ENCODE measurements at regions not wholly inside any gene's neighbourhood (a gene's known extent, or its start where the extent isn't known, plus 50 kb on each side); places are given as distances from the start of the nearest gene placed in this dataset.

DNA sequence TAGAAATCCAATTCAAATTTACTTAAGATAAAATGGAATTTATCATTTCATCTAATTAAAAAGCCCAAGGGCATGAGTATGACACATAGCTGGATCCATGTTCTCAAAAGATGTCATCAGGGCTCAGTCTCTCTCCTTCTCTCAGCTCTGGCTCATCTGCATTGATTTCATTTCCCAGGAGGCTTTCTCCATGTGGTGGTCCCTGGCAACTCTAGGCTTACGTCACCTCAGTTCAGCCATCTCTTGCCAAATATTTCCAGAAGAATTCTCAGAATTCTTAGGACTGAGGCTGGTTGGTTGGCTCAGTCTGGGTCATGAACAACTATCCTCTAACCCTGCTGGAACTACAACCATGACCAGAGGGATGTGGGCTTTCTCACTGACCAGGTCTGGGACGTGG lies 65.3 kb downstream of the FOS start:
- DNase-seq (ENCODE audit: low read depth in 6 of 9, low spot score in 9 of 9): no peak
- 98% methylated on average over 2 of the region's 2 CpGs for WGBS
- no peaks in the 10 kb centered on the region for H3K27me3 ChIP-seq (ENCODE audit: control insufficient read depth in 2 of 2, insufficient read depth in 1 of 2, low read length in 1 of 2)
- H3K36me3 ChIP-seq (ENCODE audit: control insufficient read depth in 2 of 2, insufficient read depth in 2 of 2, low read length in 1 of 2): no peaks in the 10 kb centered on the region
- no peak overlapping the region for H3K4me3 ChIP-seq (ENCODE audit: low read length in 2 of 2)
- H3K27ac ChIP-seq (ENCODE audit: low read depth in 1 of 2, low read length in 1 of 2): peak overlapping the region in 1 of 2 donors; percentile 31
- H3K4me1 ChIP-seq (ENCODE audit: control insufficient read depth in 2 of 2, insufficient read depth in 2 of 2, low read length in 2 of 2): peaks cover 3 to 12% of the 10 kb centered on the region in 2 donors
- H3K9me3 ChIP-seq (ENCODE audit: control insufficient read depth in 2 of 2, insufficient read depth in 1 of 2, low read length in 1 of 2): peaks cover 1 to 3% of the 10 kb centered on the region in 2 donors

- peaks cover 1 to 3% of the 10 kb centered on the region in 2 donors for H3K9me3 ChIP-seq (ENCODE audit: control insufficient read depth in 2 of 2, insufficient read depth in 1 of 2, low read length in 1 of 2)
- H3K4me3 ChIP-seq (ENCODE audit: low read length in 2 of 2): no peak overlapping the region
- WGBS: 91% methylated on average over 2 of the region's 2 CpGs
- DNase-seq (ENCODE audit: low read depth in 6 of 9, low spot score in 9 of 9): no peak
- H3K4me1 ChIP-seq (ENCODE audit: control insufficient read depth in 2 of 2, insufficient read depth in 2 of 2, low read length in 2 of 2): peaks cover 3 to 12% of the 10 kb centered on the region in 2 donors
- H3K27me3 ChIP-seq (ENCODE audit: control insufficient read depth in 2 of 2, insufficient read depth in 1 of 2, low read length in 1 of 2): no peaks in the 10 kb centered on the region
- no peaks in the 10 kb centered on the region for H3K36me3 ChIP-seq (ENCODE audit: control insufficient read depth in 2 of 2, insufficient read depth in 2 of 2, low read length in 1 of 2)
- H3K27ac ChIP-seq (ENCODE audit: low read depth in 1 of 2, low read length in 1 of 2): no peak overlapping the region
Measured at GRCh38 chr14:75344411-75344810, 65.8 kb downstream of the FOS start.

GRCh38 chr14:75350505-75351060 lies 72.0 kb downstream of the FOS start:
- Histone ChIP-seq H3K27me3 (ENCODE audit: control insufficient read depth in 2 of 2, insufficient read depth in 1 of 2, low read length in 1 of 2) (no peaks in the 10 kb centered on the region), H3K36me3 (ENCODE audit: control insufficient read depth in 2 of 2, insufficient read depth in 2 of 2, low read length in 1 of 2) (no peaks in the 10 kb centered on the region), H3K27ac (ENCODE audit: low read depth in 1 of 2, low read length in 1 of 2) (no peak overlapping the region), H3K4me1 (ENCODE audit: control insufficient read depth in 2 of 2, insufficient read depth in 2 of 2, low read length in 2 of 2) (no peaks in the 10 kb centered on the region), H3K4me3 (ENCODE audit: low read length in 2 of 2) (no peak overlapping the region), H3K9me3 (ENCODE audit: control insufficient read depth in 2 of 2, insufficient read depth in 1 of 2, low read length in 1 of 2) (peaks cover 1 to 3% of the 10 kb centered on the region in 2 donors)
- WGBS: 98% methylated on average over 1 of the region's 1 CpG
- no peak for DNase-seq (ENCODE audit: low read depth in 6 of 9, low spot score in 9 of 9)

- no peak overlapping the region for H3K27ac ChIP-seq (ENCODE audit: low read depth in 1 of 2, low read length in 1 of 2)
- H3K36me3 ChIP-seq (ENCODE audit: control insufficient read depth in 2 of 2, insufficient read depth in 2 of 2, low read length in 1 of 2): no peaks in the 10 kb centered on the region
- no peak for DNase-seq (ENCODE audit: low read depth in 6 of 9, low spot score in 9 of 9)
- no peaks in the 10 kb centered on the region for H3K27me3 ChIP-seq (ENCODE audit: control insufficient read depth in 2 of 2, insufficient read depth in 1 of 2, low read length in 1 of 2)
- 96% methylated on average over 3 of the region's 3 CpGs for WGBS
- H3K9me3 ChIP-seq (ENCODE audit: control insufficient read depth in 2 of 2, insufficient read depth in 1 of 2, low read length in 1 of 2): no peaks in the 10 kb centered on the region
- no peaks in the 10 kb centered on the region for H3K4me1 ChIP-seq (ENCODE audit: control insufficient read depth in 2 of 2, insufficient read depth in 2 of 2, low read length in 2 of 2)
- no peak overlapping the region for H3K4me3 ChIP-seq (ENCODE audit: low read length in 2 of 2)
Measured at GRCh38 chr14:75359098-75359497, 68.7 kb upstream of the JDP2 start.

GRCh38 chr14:75361041-75361440 lies 66.8 kb upstream of the JDP2 start:
- H3K27ac ChIP-seq (ENCODE audit: low read depth in 1 of 2, low read length in 1 of 2): no peak overlapping the region
- WGBS: 80% methylated on average over 6 of the region's 6 CpGs

DNA sequence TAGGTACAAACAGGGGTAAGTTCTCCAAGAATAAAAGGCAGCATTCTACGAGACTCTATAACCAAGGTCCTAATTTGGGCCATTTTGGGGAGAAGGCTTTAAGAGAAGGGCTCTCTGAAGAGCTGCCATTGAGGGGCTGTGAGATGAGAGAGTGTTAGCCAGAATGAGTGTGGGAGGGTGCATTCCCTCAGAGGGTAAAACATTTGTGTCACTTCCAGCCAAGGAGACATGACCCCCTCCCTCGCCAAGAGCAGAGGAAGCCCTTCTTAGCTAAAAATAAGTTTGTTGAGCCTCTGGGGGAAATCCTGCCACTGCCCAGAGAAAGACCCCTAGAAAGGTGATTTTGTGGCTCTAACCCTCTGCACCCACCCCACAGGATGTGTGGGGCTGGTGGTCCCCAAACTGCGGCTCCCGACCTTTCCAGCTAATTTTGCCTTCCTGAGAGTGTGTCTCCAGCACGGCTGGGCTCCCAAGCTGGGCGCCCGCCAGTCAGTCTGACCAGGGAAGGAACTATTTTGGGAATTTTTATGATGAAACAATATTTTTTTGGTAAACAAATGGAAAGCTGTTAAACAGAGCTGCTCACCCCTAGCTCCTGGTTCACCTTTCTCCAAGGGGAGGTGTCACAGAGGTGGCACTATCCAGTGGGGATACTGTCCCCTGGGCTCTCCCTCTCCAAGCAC lies 65.9 kb upstream of the JDP2 start:
- Histone ChIP-seq H3K9me3 (ENCODE audit: control insufficient read depth in 2 of 2, insufficient read depth in 1 of 2, low read length in 1 of 2) (no peaks in the 10 kb centered on the region), H3K4me1 (ENCODE audit: control insufficient read depth in 2 of 2, insufficient read depth in 2 of 2, low read length in 2 of 2) (no peaks in the 10 kb centered on the region), H3K36me3 (ENCODE audit: control insufficient read depth in 2 of 2, insufficient read depth in 2 of 2, low read length in 1 of 2) (no peaks in the 10 kb centered on the region), H3K4me3 (ENCODE audit: low read length in 2 of 2) (no peak overlapping the region), H3K27ac (ENCODE audit: low read depth in 1 of 2, low read length in 1 of 2) (no peak overlapping the region), H3K27me3 (ENCODE audit: control insufficient read depth in 2 of 2, insufficient read depth in 1 of 2, low read length in 1 of 2) (no peaks in the 10 kb centered on the region)
- WGBS: 69% methylated on average over 7 of the region's 7 CpGs
- no peak for DNase-seq (ENCODE audit: low read depth in 6 of 9, low spot score in 9 of 9)

More at GRCh38 chr14:75361041-75361440, 66.8 kb upstream of the JDP2 start:
- DNase-seq (ENCODE audit: low read depth in 6 of 9, low spot score in 9 of 9): no peak
- no peaks in the 10 kb centered on the region for H3K4me1 ChIP-seq (ENCODE audit: control insufficient read depth in 2 of 2, insufficient read depth in 2 of 2, low read length in 2 of 2)
- no peak overlapping the region for H3K4me3 ChIP-seq (ENCODE audit: low read length in 2 of 2)
- no peaks in the 10 kb centered on the region for H3K9me3 ChIP-seq (ENCODE audit: control insufficient read depth in 2 of 2, insufficient read depth in 1 of 2, low read length in 1 of 2)
- H3K36me3 ChIP-seq (ENCODE audit: control insufficient read depth in 2 of 2, insufficient read depth in 2 of 2, low read length in 1 of 2): no peaks in the 10 kb centered on the region
- no peaks in the 10 kb centered on the region for H3K27me3 ChIP-seq (ENCODE audit: control insufficient read depth in 2 of 2, insufficient read depth in 1 of 2, low read length in 1 of 2)

DNA sequence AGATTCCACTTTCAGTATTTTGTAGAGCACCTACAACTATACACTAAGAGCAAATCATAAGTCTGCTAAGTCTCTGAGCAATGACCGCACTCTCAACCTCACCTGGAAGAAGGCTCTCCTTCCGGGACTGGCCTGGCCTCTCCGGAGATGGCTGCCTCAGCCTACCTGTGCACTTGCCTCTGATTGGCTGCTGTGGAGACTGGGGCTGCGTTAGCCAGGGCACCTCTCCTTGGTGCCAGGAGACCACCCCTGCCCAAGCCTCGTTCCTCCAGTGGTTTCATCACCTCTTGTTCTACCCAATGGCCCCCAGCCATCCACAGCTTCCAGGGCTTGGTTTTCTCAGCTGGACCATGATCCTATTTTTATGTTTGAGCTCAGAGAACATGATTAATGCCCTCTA lies 64.7 kb upstream of the JDP2 start:
- DNase-seq (ENCODE audit: low read depth in 6 of 9, low spot score in 9 of 9): no peak
- no peaks in the 10 kb centered on the region for H3K36me3 ChIP-seq (ENCODE audit: control insufficient read depth in 2 of 2, insufficient read depth in 2 of 2, low read length in 1 of 2)
- H3K4me3 ChIP-seq (ENCODE audit: low read length in 2 of 2): no peak overlapping the region
- no peak overlapping the region for H3K27ac ChIP-seq (ENCODE audit: low read depth in 1 of 2, low read length in 1 of 2)
- H3K9me3 ChIP-seq (ENCODE audit: control insufficient read depth in 2 of 2, insufficient read depth in 1 of 2, low read length in 1 of 2): no peaks in the 10 kb centered on the region
- H3K4me1 ChIP-seq (ENCODE audit: control insufficient read depth in 2 of 2, insufficient read depth in 2 of 2, low read length in 2 of 2): no peaks in the 10 kb centered on the region
- whole genome bisulfite sequencing: 97% methylated on average over 5 of the region's 5 CpGs
- no peaks in the 10 kb centered on the region for H3K27me3 ChIP-seq (ENCODE audit: control insufficient read depth in 2 of 2, insufficient read depth in 1 of 2, low read length in 1 of 2)

DNA sequence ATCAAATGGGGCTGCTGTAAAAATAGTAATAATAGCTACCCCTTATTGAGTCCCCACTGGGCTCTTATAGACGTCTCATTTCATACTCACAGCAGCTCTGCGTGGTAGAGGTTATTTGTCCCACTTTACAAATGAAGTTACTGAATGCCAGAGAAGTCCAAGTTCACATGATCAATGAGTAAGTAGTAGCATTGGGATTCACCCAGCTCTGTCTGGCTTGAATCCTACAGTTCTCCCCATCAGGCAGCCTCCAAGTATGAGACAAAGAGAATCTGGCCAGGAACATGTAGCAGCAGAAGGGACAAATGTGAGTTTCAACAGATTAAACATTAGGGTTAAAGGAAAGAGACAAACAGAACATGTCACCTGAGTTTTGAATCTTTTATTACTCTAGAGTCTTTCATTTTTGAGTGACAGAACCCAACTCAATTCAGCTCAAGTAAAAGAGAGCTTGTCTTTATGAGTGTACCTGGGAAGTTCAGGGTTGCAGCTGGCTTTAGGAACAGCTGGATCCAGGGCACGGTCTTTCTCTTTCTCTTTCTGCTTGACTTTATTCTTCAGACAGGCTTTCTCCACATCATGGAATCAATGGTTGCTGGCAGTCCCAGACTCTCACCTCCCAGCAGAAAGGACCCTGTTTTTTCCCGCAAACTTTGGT lies 64.1 kb upstream of the JDP2 start:
- Histone ChIP-seq H3K27ac (ENCODE audit: low read depth in 1 of 2, low read length in 1 of 2) (no peak overlapping the region), H3K4me1 (ENCODE audit: control insufficient read depth in 2 of 2, insufficient read depth in 2 of 2, low read length in 2 of 2) (no peaks in the 10 kb centered on the region), H3K4me3 (ENCODE audit: low read length in 2 of 2) (no peak overlapping the region), H3K9me3 (ENCODE audit: control insufficient read depth in 2 of 2, insufficient read depth in 1 of 2, low read length in 1 of 2) (no peaks in the 10 kb centered on the region), H3K36me3 (ENCODE audit: control insufficient read depth in 2 of 2, insufficient read depth in 2 of 2, low read length in 1 of 2) (no peaks in the 10 kb centered on the region), H3K27me3 (ENCODE audit: control insufficient read depth in 2 of 2, insufficient read depth in 1 of 2, low read length in 1 of 2) (no peaks in the 10 kb centered on the region)
- DNase-seq (ENCODE audit: low read depth in 6 of 9, low spot score in 9 of 9): no peak
- WGBS: 88% methylated on average over 4 of the region's 4 CpGs

DNA sequence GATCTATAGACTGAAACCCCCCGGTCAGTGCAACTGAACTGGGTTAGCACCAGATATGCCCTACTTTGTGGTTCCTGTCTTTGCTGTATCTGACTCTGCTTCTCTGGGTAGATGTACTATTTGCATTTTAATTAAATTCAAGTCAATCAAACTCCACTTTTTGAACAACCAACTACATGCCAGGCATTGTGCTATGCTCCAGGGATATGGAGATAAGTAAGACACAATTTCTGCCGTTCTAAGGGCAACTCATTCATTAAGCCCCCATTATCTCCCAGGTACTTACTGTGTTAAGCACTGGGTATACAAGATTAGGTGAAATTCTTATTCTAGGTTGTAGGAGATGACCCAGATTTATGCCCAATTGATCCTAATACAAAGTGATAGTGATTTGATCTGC lies 62.7 kb upstream of the JDP2 start:
- no peaks in the 10 kb centered on the region for H3K27me3 ChIP-seq (ENCODE audit: control insufficient read depth in 2 of 2, insufficient read depth in 1 of 2, low read length in 1 of 2)
- H3K4me3 ChIP-seq (ENCODE audit: low read length in 2 of 2): no peak overlapping the region
- H3K4me1 ChIP-seq (ENCODE audit: control insufficient read depth in 2 of 2, insufficient read depth in 2 of 2, low read length in 2 of 2): no peaks in the 10 kb centered on the region
- no peak for DNase-seq (ENCODE audit: low read depth in 6 of 9, low spot score in 9 of 9)
- H3K9me3 ChIP-seq (ENCODE audit: control insufficient read depth in 2 of 2, insufficient read depth in 1 of 2, low read length in 1 of 2): no peaks in the 10 kb centered on the region
- WGBS: 91% methylated on average over 2 of the region's 2 CpGs
- no peak overlapping the region for H3K27ac ChIP-seq (ENCODE audit: low read depth in 1 of 2, low read length in 1 of 2)
- no peaks in the 10 kb centered on the region for H3K36me3 ChIP-seq (ENCODE audit: control insufficient read depth in 2 of 2, insufficient read depth in 2 of 2, low read length in 1 of 2)

All from thymus (tissue), 11 donors.